H9 (cell line): ENCODE measurements at regions not wholly inside any gene's neighbourhood (a gene's known extent, or its start where the extent isn't known, plus 50 kb on each side); places are given as distances from the start of the nearest gene placed in this dataset.

ENCODE experiments used
- DNase-seq: peaks from one replicate; pipeline ENCODE4 v3.0.0-alpha.2; 2017
- H2AFZ ChIP-seq: one replicate; pipeline ENCODE4 v1.6.1; 2013; ENCODE audit warnings: mild to moderate bottlenecking, low read length, control low read depth, moderate library complexity
- H2AK5ac ChIP-seq: 2 replicates; pipeline ENCODE4 v1.6.1; 2013; ENCODE audit warnings: low read length, control low read depth, mixed read lengths; ENCODE audit not compliant: insufficient read length
- H2BK120ac ChIP-seq: one replicate; pipeline ENCODE4 v1.6.1; 2013; ENCODE audit warnings: low read depth, mild to moderate bottlenecking, low read length, control low read depth, inconsistent platforms; ENCODE audit not compliant: poor library complexity, severe bottlenecking
- H2BK12ac ChIP-seq: 2 replicates; pipeline ENCODE4 v1.6.1; 2013; ENCODE audit warnings: low read length, control low read depth, mixed read lengths, low read depth; ENCODE audit not compliant: insufficient read length
- H2BK15ac ChIP-seq: 2 replicates; pipeline ENCODE4 v1.6.1; 2013; ENCODE audit warnings: low read depth, low read length, control low read depth
- H2BK20ac ChIP-seq: one replicate; pipeline ENCODE4 v1.6.1; 2013; ENCODE audit warnings: low read depth, mild to moderate bottlenecking, low read length, control low read depth, inconsistent platforms; ENCODE audit not compliant: poor library complexity, severe bottlenecking
- H2BK5ac ChIP-seq: 2 replicates; pipeline ENCODE4 v1.6.1; 2013; ENCODE audit warnings: low read length, control low read depth, mixed read lengths; ENCODE audit not compliant: insufficient read length
- H3K14ac ChIP-seq: 2 replicates; pipeline ENCODE4 v1.6.1; 2013; ENCODE audit warnings: low read length, control low read depth; ENCODE audit not compliant: insufficient read depth
- H3K18ac ChIP-seq: 2 replicates; pipeline ENCODE4 v1.6.1; 2013; ENCODE audit warnings: low read depth, mild to moderate bottlenecking, mixed read lengths, low read length, control low read depth; ENCODE audit not compliant: insufficient read length
- H3K23ac ChIP-seq: 2 replicates; pipeline ENCODE4 v1.6.1; 2013; ENCODE audit warnings: low read length, control low read depth, mixed read lengths, low read depth; ENCODE audit not compliant: insufficient read length
- H3K23me2 ChIP-seq: 2 replicates; pipeline ENCODE4 v1.6.1; 2013; ENCODE audit warnings: low read depth, mild to moderate bottlenecking, mixed read lengths, low read length, control low read depth; ENCODE audit not compliant: insufficient read length, poor library complexity, severe bottlenecking
- H3K27ac ChIP-seq: 2 replicates; pipeline ENCODE4 v1.5.1; 2013; ENCODE audit warnings: low read length, control low read depth, mixed read lengths, low read depth; ENCODE audit not compliant: insufficient read length
- H3K27me3 ChIP-seq: 2 replicates; pipeline ENCODE4 v1.6.1; 2013; ENCODE audit warnings: low read length, control low read depth, inconsistent platforms; ENCODE audit not compliant: insufficient read depth
- H3K4ac ChIP-seq: 2 replicates; pipeline ENCODE4 v1.6.1; 2013; ENCODE audit warnings: low read depth, mild to moderate bottlenecking, control low read depth, inconsistent platforms, low read length, moderate library complexity
- H3K4me1 ChIP-seq: 2 replicates; pipeline ENCODE4 v1.6.1; 2013; ENCODE audit warnings: low read length, control low read depth, inconsistent platforms; ENCODE audit not compliant: insufficient read depth
- H3K4me2 ChIP-seq: 2 replicates; pipeline ENCODE4 v1.6.1; 2013; ENCODE audit warnings: low read length, control low read depth, mixed read lengths; ENCODE audit not compliant: insufficient read length, insufficient read depth
- H3K56ac ChIP-seq: 2 replicates; pipeline ENCODE4 v1.6.1; 2013; ENCODE audit warnings: low read depth, mild to moderate bottlenecking, mixed read lengths, low read length, control low read depth; ENCODE audit not compliant: insufficient read length
- H3K79me1 ChIP-seq: 2 replicates; pipeline ENCODE4 v1.6.1; 2013; ENCODE audit warnings: low read depth, mild to moderate bottlenecking, moderate library complexity, low read length, control low read depth, inconsistent platforms; ENCODE audit not compliant: insufficient read depth, poor library complexity, severe bottlenecking
- H3K79me2 ChIP-seq: 2 replicates; pipeline ENCODE4 v1.6.1; 2013; ENCODE audit warnings: low read length, control low read depth, inconsistent platforms; ENCODE audit not compliant: insufficient read depth
- H3K9ac ChIP-seq: 2 replicates; pipeline ENCODE4 v1.6.1; 2013; ENCODE audit warnings: low read length, control low read depth, mixed read lengths; ENCODE audit not compliant: insufficient read length; ENCODE audit errors: extremely low read depth
- H3K9me3 ChIP-seq: one replicate; pipeline ENCODE4 v1.6.1; 2013; ENCODE audit warnings: low read depth, low read length, inconsistent platforms; ENCODE audit not compliant: control insufficient read depth
- H3T11ph ChIP-seq: one replicate; pipeline ENCODE4 v1.6.1; 2013; ENCODE audit warnings: mild to moderate bottlenecking, low read length, control low read depth, inconsistent platforms
- H4K20me1 ChIP-seq: one replicate; pipeline ENCODE4 v1.6.1; 2013; ENCODE audit not compliant: control insufficient read depth, insufficient read length, insufficient read depth
- H4K5ac ChIP-seq: 2 replicates; pipeline ENCODE4 v1.6.1; 2013; ENCODE audit warnings: low read depth, mild to moderate bottlenecking, mixed read lengths, low read length, control low read depth; ENCODE audit not compliant: insufficient read length
- H4K8ac ChIP-seq: replicated peaks from 2 replicates; pipeline ENCODE4 v1.6.1; 2013; ENCODE audit warnings: low read length, control low read depth, mixed read lengths, low read depth; ENCODE audit not compliant: insufficient read length
- H4K91ac ChIP-seq: 2 replicates; pipeline ENCODE4 v1.6.1; 2013; ENCODE audit warnings: low read depth, mild to moderate bottlenecking, moderate library complexity, mixed read lengths, low read length, control low read depth; ENCODE audit not compliant: insufficient read length
- H3K27ac Mint-ChIP-seq, 3 experiments: 2 replicates in 2 of 3; 3 replicates in 1 of 3; pipeline ENCODE4 v1.8.0; 2020 to 2021; ENCODE audit warnings: mixed read lengths in 3 of 3, mild to moderate bottlenecking in 1 of 3, moderate library complexity in 1 of 3
- H3K27me3 Mint-ChIP-seq: 2 replicates; pipeline ENCODE4 v1.8.0; 2021; ENCODE audit warnings: low read depth, mild to moderate bottlenecking, moderate library complexity, mixed read lengths
- H3K36me3 Mint-ChIP-seq, 3 experiments: 2 replicates in 2 of 3; 3 replicates in 1 of 3; pipeline ENCODE4 v1.8.0; 2020 to 2021; ENCODE audit warnings: low read depth in 3 of 3, mixed read lengths in 3 of 3; ENCODE audit not compliant: insufficient read depth in 1 of 3
- H3K4me1 Mint-ChIP-seq, 2 experiments: 2 replicates each; pipeline ENCODE4 v1.8.0; 2020; ENCODE audit warnings: mixed read lengths in 2 of 2
- H3K4me3 Mint-ChIP-seq, 2 experiments: 2 replicates in 1 of 2; 3 replicates in 1 of 2; pipeline ENCODE4 v1.8.0; 2020 to 2021; ENCODE audit warnings: mild to moderate bottlenecking in 2 of 2, mixed read lengths in 2 of 2, moderate library complexity in 1 of 2
- H3K9me3 Mint-ChIP-seq, 2 experiments: 2 replicates in 1 of 2; 3 replicates in 1 of 2; pipeline ENCODE4 v1.8.0; 2020; ENCODE audit warnings: mild to moderate bottlenecking in 2 of 2, mixed read lengths in 2 of 2, moderate library complexity in 1 of 2
- WGBS: extraction: QIAGEN DNeasy Blood & Tissue Kit; methylation state at CpG from one replicate; pipeline ENCODE4 v1.1.7; 2013; ENCODE audit warnings: missing lambda C conversion rate, low lambda C conversion rate, mixed read lengths; ENCODE audit not compliant: insufficient read length; ENCODE audit errors: extremely low coverage; 5-methylcytosine and 5-hydroxymethylcytosine counted together
- TF ChIP-seq, protein P1 (sequence below): fragments of 200-600 bp; sonication (generic); conservative IDR thresholded peaks from 3 replicates; pipeline ENCODE4 v1.8.0; 2021; ENCODE audit warnings: antibody characterized with exemption, mild to moderate bottlenecking

DNA sequence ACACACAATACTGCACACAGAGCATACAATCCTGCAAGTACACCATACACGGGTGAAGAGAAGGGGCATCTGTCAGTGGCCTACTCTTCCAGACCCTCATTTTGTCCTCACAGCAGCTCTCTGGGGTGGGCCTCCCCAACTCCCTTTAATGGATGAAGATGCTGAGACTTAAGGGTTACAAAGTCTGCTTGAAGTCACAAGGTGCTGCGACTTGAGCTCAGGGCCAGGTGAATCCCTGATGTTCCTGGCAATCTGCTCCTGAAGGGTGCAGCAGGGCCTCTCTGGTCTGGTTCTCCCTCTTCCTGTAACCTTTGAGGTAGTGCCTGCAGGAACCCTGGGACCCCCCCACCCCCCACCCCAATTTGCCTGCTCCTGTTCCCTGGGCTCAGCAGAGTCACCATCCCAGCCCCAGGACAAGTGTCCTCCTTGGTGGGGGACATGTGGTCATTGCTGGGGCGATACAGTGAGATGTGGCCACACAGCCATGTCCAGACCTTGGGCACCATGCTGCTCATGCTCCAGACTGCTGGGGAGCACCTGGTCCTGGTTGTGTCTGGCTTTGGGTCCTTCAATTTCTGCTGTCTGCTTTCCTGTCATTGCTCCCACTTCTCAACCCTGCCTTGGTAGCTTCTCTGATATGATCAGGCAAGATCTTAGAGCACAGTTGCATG, 107.5 kb downstream of the METRNL start:
- Histone ChIP-seq H3K4ac (no peak overlapping the region), H2BK15ac (no peak overlapping the region), H2AK5ac (no peak overlapping the region), H2BK20ac (no peak overlapping the region), H2BK120ac (no peak overlapping the region), H3K23ac (no peak overlapping the region), H3K56ac (no peak overlapping the region), H3K79me2 (no peaks in the 10 kb centered on the region), H2BK5ac (no peak overlapping the region), H2AFZ (no peak overlapping the region), H3K23me2 (no peaks in the 10 kb centered on the region), H3K4me1 (no peaks in the 10 kb centered on the region), H3T11ph (no peak overlapping the region), H3K14ac (no peak overlapping the region), H4K91ac (no peak overlapping the region), H3K18ac (no peak overlapping the region), H3K79me1 (no peaks in the 10 kb centered on the region), H3K9ac (no peak overlapping the region), H2BK12ac (no peak overlapping the region), H3K9me3 (no peaks in the 10 kb centered on the region), H4K5ac (no peak overlapping the region), H4K8ac (no peak overlapping the region), H3K27ac (no peak overlapping the region), H4K20me1 (no peaks in the 10 kb centered on the region), H3K4me2 (no peak overlapping the region), H3K27me3 (no peaks in the 10 kb centered on the region)
- Mint-ChIP-seq H3K27ac (no peak overlapping the region), H3K36me3 (peaks cover 0 to 2% (median 0%) of the 10 kb centered on the region in 3 experiments; a peak in 1 of 7 replicates), H3K9me3 (peaks cover 9 to 40% of the 10 kb centered on the region in 2 experiments), H3K4me3 (no peak overlapping the region), H3K27me3 (peaks cover 9% of the 10 kb centered on the region), H3K4me1 (peaks cover 0 to 2% of the 10 kb centered on the region in 2 experiments; a peak in 1 of 4 replicates)
- no CpG with 5 or more reads among the region's 3 CpGs for WGBS
- TF ChIP-seq, protein P1, sequence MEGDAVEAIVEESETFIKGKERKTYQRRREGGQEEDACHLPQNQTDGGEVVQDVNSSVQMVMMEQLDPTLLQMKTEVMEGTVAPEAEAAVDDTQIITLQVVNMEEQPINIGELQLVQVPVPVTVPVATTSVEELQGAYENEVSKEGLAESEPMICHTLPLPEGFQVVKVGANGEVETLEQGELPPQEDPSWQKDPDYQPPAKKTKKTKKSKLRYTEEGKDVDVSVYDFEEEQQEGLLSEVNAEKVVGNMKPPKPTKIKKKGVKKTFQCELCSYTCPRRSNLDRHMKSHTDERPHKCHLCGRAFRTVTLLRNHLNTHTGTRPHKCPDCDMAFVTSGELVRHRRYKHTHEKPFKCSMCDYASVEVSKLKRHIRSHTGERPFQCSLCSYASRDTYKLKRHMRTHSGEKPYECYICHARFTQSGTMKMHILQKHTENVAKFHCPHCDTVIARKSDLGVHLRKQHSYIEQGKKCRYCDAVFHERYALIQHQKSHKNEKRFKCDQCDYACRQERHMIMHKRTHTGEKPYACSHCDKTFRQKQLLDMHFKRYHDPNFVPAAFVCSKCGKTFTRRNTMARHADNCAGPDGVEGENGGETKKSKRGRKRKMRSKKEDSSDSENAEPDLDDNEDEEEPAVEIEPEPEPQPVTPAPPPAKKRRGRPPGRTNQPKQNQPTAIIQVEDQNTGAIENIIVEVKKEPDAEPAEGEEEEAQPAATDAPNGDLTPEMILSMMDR: no peak
- DNase-seq: peak; percentile 20
